GOT3 (cell line): ENCODE measurements at regions not wholly inside any gene's neighbourhood (a gene's known extent, or its start where the extent isn't known, plus 50 kb on each side); places are given as distances from the start of the nearest gene placed in this dataset.

Experiments used
- DNase-seq: peaks from one replicate; lab custom pipeline; 2025; ENCODE audit warnings: mixed read lengths; lab: John Stamatoyannopoulos, UW

DNA sequence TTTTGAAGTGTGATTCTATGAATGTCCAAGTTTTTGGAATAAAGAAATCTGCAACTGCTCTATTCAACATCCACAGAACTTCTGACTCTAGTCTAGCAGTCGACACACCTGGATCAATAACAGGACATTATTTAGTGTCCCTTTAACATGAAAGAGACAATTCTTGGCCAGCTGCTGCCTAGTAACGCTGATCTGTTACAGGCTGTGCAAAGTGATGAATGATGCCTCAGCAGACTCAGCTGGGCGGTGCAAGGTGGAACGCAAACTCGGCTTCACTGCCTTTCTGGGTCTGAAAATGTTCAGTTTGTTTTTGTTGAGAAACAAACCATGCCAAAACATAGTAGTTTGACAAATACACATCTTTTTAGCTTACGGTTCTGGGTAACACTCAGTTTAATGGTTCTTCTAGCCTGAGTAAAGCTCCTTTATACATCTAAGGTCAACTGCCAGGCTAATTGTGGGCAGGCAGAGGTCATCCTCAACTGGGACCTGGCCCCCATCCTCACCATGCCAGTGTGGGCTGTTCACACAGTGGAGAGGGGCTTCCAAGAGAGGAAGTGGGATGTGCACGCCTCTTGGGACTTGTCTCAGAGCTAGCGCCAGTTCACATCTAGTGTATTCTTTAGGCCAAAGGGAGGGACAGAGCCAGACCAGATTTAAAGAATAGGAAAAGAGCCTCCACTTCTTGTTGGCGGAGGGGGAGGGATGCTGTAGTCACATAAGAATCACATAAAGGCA, 879.7 kb downstream of the QKI start:
- no peak for DNase-seq

GRCh38 chr6:164291224-164291623, 876.7 kb downstream of the QKI start:
- DNase-seq, result no peak

DNA sequence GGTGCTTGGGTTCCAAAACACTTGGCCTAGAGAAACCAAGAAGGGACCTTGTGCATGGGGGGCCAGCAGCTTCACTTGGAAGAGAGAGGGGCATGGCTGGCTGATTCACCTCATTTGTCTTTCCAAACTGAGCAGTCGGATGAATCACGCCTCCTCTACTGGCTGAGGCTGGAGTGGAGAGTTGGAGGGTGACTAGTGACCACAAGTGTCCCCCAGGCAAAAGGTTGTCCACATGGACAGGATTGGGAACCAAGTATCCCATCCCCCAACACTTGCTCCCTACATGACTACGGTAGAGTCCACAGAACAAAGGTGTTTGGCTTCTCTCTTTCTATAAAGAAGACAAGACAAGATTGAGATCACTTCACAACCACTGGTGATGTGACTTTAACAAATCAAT, 875.6 kb downstream of the QKI start:
- DNase-seq, result no peak

- no peak for DNase-seq
Measured at GRCh38 chr6:164286011-164286410, 871.5 kb downstream of the QKI start.

DNA sequence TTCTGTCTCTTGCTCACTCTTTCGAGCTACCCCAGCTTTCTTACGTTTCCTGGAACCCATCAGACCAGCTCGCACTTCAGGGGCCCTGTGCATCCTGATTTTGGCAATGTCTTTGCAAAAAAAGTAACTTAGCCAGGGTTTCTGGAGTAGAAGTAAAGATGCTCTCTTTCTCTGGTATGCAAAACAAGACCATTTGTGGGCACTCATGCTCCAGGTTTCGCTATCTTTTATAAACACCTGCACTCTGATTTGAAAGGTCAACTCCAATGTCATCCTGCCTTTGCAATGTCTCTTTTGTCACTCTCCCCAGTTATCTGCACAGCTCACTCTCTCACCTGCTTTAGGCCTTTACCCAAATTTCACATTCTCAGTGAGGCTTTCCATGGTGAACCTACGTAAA, 869.1 kb downstream of the QKI start:
- no peak for DNase-seq

DNA sequence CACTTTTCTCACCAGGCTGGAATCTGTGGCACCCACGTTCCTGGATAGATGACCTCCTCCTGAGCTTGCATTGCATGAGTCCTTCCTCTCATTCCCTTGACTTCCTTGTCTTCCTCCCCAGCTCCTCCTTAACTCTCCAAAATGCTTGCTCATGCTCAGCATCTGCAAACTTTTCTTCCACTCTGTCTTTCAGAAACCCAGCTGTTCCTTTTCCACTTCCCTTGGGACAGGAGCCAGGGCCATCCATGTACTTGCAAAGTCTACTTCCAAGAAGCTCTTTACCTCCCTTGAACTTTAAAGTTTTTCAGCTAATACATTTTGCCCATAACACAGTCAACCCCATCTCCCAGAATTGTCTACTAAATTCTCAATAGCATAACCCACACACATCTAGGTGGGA, 861.7 kb downstream of the QKI start:
- DNase-seq, result no peak

- no peak for DNase-seq
Measured at GRCh38 chr6:164275773-164276172, 861.3 kb downstream of the QKI start.

- no peak for DNase-seq
Measured at GRCh38 chr6:164274493-164274892, 860.0 kb downstream of the QKI start.

DNA sequence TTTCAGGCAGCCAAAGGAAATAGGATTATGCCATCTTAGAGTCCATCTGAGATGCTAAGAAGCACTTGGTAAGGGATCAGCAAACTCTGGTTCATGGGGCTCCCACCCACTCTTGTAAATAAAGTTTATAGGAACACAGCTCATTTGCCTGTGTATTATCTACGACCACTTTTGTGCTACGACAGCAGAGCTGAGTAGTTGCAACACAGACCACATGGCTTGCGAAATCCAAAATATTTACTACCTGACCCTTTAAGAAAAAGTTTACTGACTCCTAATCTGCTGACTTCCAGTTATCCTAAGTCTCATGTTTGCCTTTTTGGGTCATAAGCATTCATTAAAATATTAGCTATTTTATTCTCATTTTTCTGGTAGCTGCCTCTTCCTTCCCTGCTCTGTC, 859.0 kb downstream of the QKI start:
- DNase-seq, result no peak

DNA sequence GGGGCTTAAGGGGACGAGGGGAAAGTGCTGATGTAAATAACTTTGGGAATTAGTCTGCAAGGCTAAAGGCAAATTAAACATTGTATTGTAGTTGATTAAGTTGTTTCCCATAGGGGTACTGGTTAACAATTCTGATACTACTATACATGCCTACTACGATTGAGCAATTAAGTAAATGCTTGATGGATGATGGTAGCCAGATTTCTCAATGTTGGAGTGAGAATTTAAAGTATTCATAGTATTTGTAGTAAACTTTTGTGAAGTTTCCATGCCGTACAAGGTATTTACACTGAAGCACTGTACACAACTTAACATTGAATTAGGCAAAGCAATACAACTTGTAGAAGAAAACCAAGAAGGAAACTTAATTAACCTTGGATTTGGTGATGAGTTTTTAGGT, 852.3 kb downstream of the QKI start:
- no peak for DNase-seq

DNA sequence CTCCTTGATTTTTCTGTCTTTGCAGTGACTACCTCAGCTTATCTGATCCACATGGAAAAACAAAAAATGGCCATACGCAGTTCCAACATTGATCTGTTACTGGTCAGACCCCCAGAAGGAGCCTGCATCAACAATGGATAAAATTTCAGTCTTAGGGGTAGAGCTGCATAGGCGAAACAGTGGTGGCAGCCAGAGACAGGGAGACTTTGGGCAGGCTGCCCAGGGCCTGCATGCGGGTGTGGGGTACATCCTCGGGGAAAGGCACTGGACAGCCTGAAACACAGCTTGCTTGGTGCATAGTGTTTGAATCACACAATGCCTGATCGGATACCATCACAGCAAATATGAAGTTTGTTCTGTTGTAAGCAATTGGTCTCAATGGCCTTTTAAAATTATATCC, 847.8 kb downstream of the QKI start:
- DNase-seq, result no peak

DNA sequence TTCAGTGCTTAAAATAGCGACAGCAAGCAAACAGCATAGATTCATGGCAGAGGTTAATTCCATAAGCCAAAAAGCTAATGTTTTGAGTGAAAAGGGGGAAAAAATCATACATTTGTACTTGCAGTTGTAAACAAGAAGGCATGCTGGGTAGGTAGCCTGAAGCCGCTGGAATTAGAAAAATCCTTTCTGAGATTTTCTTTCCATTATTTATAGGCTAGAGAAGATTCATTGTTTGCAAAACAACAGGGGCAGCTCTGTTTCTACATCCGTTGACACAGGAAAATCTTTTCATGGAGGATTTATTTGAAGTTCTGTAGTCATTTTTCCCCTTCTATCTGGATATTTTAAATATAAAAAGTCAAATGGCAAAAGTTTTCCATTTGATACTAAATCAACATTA, 843.9 kb downstream of the QKI start:
- DNase-seq, result no peak

DNA sequence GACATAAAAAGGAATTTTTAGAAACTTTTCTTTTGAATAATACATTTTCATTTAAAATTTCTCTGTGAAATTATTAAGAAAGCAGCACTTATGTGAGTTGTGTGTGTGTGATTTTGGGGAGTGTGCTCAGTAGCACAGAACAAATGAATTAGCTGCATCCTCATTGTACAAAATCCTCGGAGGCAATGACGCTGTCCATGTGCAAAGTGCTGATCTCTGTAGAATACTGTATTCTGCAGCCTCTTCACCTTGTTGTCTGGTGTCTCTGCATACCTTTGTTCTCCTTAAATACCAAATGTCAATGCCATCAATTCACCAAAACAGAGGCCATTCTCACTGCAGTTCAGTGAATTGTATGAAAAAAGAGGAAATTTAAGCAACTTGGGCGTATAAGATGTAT, 838.4 kb downstream of the QKI start:
- no peak for DNase-seq

- DNase-seq, result no peak
Measured at GRCh38 chr6:164252291-164252690, 837.8 kb downstream of the QKI start.

DNA sequence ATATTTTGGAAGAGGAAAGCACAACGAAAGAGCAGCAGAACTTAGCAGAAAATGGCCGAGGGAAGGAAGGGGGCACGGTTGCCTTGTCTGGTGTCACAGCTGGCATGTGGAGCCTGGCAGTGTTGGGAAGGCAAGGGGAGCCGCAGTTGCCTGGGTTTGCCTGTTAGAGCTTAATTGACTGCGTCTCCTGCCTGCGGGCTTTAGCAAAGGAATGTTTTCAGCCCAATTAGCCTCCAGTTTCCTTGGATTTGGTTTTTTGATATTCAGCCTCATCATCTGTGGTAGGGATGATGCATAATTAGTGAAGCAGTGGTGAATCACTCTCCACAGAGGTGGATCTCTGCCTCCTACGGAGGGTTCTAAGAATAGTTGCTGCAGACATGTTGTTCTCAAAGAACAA, 832.6 kb downstream of the QKI start:
- DNase-seq, result no peak

GRCh38 chr6:164246082-164246481, 831.6 kb downstream of the QKI start:
- no peak for DNase-seq

- no peak for DNase-seq
Measured at GRCh38 chr6:164243949-164244348, 829.4 kb downstream of the QKI start.

GRCh38 chr6:164243012-164243610, 828.6 kb downstream of the QKI start:
- DNase-seq, result no peak

GRCh38 chr6:164230804-164231203, 816.3 kb downstream of the QKI start:
- no peak for DNase-seq

- DNase-seq, result no peak
Measured at GRCh38 chr6:164230259-164230658, 815.7 kb downstream of the QKI start.

- no peak for DNase-seq
Measured at GRCh38 chr6:164229716-164230115, 815.2 kb downstream of the QKI start.

GRCh38 chr6:164227952-164228522, 813.5 kb downstream of the QKI start:
- DNase-seq, result no peak

- DNase-seq, result no peak
Measured at GRCh38 chr6:164216839-164217238, 802.3 kb downstream of the QKI start.

DNA sequence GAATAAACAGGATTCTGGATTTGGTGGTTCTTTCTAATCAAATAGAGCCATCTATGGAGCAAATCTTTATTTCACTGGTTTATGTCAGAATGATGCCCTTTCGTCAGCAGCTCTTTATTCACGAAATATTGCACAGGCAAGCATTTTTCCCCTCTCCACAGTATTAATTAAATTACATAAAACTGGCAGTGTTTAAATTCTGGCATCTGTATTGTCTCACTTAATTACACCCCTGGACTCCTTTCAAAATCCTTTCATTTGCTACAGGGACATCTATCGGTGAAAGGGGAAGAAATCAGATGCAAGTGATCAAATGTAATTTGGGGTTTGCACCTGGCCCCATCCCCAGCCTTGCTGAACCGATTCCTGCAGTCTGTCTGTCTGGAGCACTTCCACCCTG, 801.9 kb downstream of the QKI start:
- DNase-seq, result no peak
